H9 (cell line): ENCODE measurements at regions not wholly inside any gene's neighbourhood (a gene's known extent, or its start where the extent isn't known, plus 50 kb on each side); places are given as distances from the start of the nearest gene placed in this dataset.

ENCODE experiments used
- DNase-seq: peaks from one replicate; pipeline ENCODE4 v3.0.0-alpha.2; 2017
- H2AFZ ChIP-seq: one replicate; pipeline ENCODE4 v1.6.1; 2013; ENCODE audit warnings: mild to moderate bottlenecking, low read length, control low read depth, moderate library complexity
- H2AK5ac ChIP-seq: 2 replicates; pipeline ENCODE4 v1.6.1; 2013; ENCODE audit warnings: low read length, control low read depth, mixed read lengths; ENCODE audit not compliant: insufficient read length
- H2BK120ac ChIP-seq: one replicate; pipeline ENCODE4 v1.6.1; 2013; ENCODE audit warnings: low read depth, mild to moderate bottlenecking, low read length, control low read depth, inconsistent platforms; ENCODE audit not compliant: poor library complexity, severe bottlenecking
- H2BK12ac ChIP-seq: 2 replicates; pipeline ENCODE4 v1.6.1; 2013; ENCODE audit warnings: low read length, control low read depth, mixed read lengths, low read depth; ENCODE audit not compliant: insufficient read length
- H2BK15ac ChIP-seq: 2 replicates; pipeline ENCODE4 v1.6.1; 2013; ENCODE audit warnings: low read depth, low read length, control low read depth
- H2BK20ac ChIP-seq: one replicate; pipeline ENCODE4 v1.6.1; 2013; ENCODE audit warnings: low read depth, mild to moderate bottlenecking, low read length, control low read depth, inconsistent platforms; ENCODE audit not compliant: poor library complexity, severe bottlenecking
- H2BK5ac ChIP-seq: 2 replicates; pipeline ENCODE4 v1.6.1; 2013; ENCODE audit warnings: low read length, control low read depth, mixed read lengths; ENCODE audit not compliant: insufficient read length
- H3K14ac ChIP-seq: 2 replicates; pipeline ENCODE4 v1.6.1; 2013; ENCODE audit warnings: low read length, control low read depth; ENCODE audit not compliant: insufficient read depth
- H3K18ac ChIP-seq: 2 replicates; pipeline ENCODE4 v1.6.1; 2013; ENCODE audit warnings: low read depth, mild to moderate bottlenecking, mixed read lengths, low read length, control low read depth; ENCODE audit not compliant: insufficient read length
- H3K23ac ChIP-seq: 2 replicates; pipeline ENCODE4 v1.6.1; 2013; ENCODE audit warnings: low read length, control low read depth, mixed read lengths, low read depth; ENCODE audit not compliant: insufficient read length
- H3K23me2 ChIP-seq: 2 replicates; pipeline ENCODE4 v1.6.1; 2013; ENCODE audit warnings: low read depth, mild to moderate bottlenecking, mixed read lengths, low read length, control low read depth; ENCODE audit not compliant: insufficient read length, poor library complexity, severe bottlenecking
- H3K27ac ChIP-seq: 2 replicates; pipeline ENCODE4 v1.5.1; 2013; ENCODE audit warnings: low read length, control low read depth, mixed read lengths, low read depth; ENCODE audit not compliant: insufficient read length
- H3K27me3 ChIP-seq: 2 replicates; pipeline ENCODE4 v1.6.1; 2013; ENCODE audit warnings: low read length, control low read depth, inconsistent platforms; ENCODE audit not compliant: insufficient read depth
- H3K4ac ChIP-seq: 2 replicates; pipeline ENCODE4 v1.6.1; 2013; ENCODE audit warnings: low read depth, mild to moderate bottlenecking, control low read depth, inconsistent platforms, low read length, moderate library complexity
- H3K4me1 ChIP-seq: 2 replicates; pipeline ENCODE4 v1.6.1; 2013; ENCODE audit warnings: low read length, control low read depth, inconsistent platforms; ENCODE audit not compliant: insufficient read depth
- H3K4me2 ChIP-seq: 2 replicates; pipeline ENCODE4 v1.6.1; 2013; ENCODE audit warnings: low read length, control low read depth, mixed read lengths; ENCODE audit not compliant: insufficient read length, insufficient read depth
- H3K56ac ChIP-seq: 2 replicates; pipeline ENCODE4 v1.6.1; 2013; ENCODE audit warnings: low read depth, mild to moderate bottlenecking, mixed read lengths, low read length, control low read depth; ENCODE audit not compliant: insufficient read length
- H3K79me1 ChIP-seq: 2 replicates; pipeline ENCODE4 v1.6.1; 2013; ENCODE audit warnings: low read depth, mild to moderate bottlenecking, moderate library complexity, low read length, control low read depth, inconsistent platforms; ENCODE audit not compliant: insufficient read depth, poor library complexity, severe bottlenecking
- H3K79me2 ChIP-seq: 2 replicates; pipeline ENCODE4 v1.6.1; 2013; ENCODE audit warnings: low read length, control low read depth, inconsistent platforms; ENCODE audit not compliant: insufficient read depth
- H3K9ac ChIP-seq: 2 replicates; pipeline ENCODE4 v1.6.1; 2013; ENCODE audit warnings: low read length, control low read depth, mixed read lengths; ENCODE audit not compliant: insufficient read length; ENCODE audit errors: extremely low read depth
- H3K9me3 ChIP-seq: one replicate; pipeline ENCODE4 v1.6.1; 2013; ENCODE audit warnings: low read depth, low read length, inconsistent platforms; ENCODE audit not compliant: control insufficient read depth
- H3T11ph ChIP-seq: one replicate; pipeline ENCODE4 v1.6.1; 2013; ENCODE audit warnings: mild to moderate bottlenecking, low read length, control low read depth, inconsistent platforms
- H4K20me1 ChIP-seq: one replicate; pipeline ENCODE4 v1.6.1; 2013; ENCODE audit not compliant: control insufficient read depth, insufficient read length, insufficient read depth
- H4K5ac ChIP-seq: 2 replicates; pipeline ENCODE4 v1.6.1; 2013; ENCODE audit warnings: low read depth, mild to moderate bottlenecking, mixed read lengths, low read length, control low read depth; ENCODE audit not compliant: insufficient read length
- H4K8ac ChIP-seq: replicated peaks from 2 replicates; pipeline ENCODE4 v1.6.1; 2013; ENCODE audit warnings: low read length, control low read depth, mixed read lengths, low read depth; ENCODE audit not compliant: insufficient read length
- H4K91ac ChIP-seq: 2 replicates; pipeline ENCODE4 v1.6.1; 2013; ENCODE audit warnings: low read depth, mild to moderate bottlenecking, moderate library complexity, mixed read lengths, low read length, control low read depth; ENCODE audit not compliant: insufficient read length
- H3K27ac Mint-ChIP-seq, 3 experiments: 2 replicates in 2 of 3; 3 replicates in 1 of 3; pipeline ENCODE4 v1.8.0; 2020 to 2021; ENCODE audit warnings: mixed read lengths in 3 of 3, mild to moderate bottlenecking in 1 of 3, moderate library complexity in 1 of 3
- H3K27me3 Mint-ChIP-seq: 2 replicates; pipeline ENCODE4 v1.8.0; 2021; ENCODE audit warnings: low read depth, mild to moderate bottlenecking, moderate library complexity, mixed read lengths
- H3K36me3 Mint-ChIP-seq, 3 experiments: 2 replicates in 2 of 3; 3 replicates in 1 of 3; pipeline ENCODE4 v1.8.0; 2020 to 2021; ENCODE audit warnings: low read depth in 3 of 3, mixed read lengths in 3 of 3; ENCODE audit not compliant: insufficient read depth in 1 of 3
- H3K4me1 Mint-ChIP-seq, 2 experiments: 2 replicates each; pipeline ENCODE4 v1.8.0; 2020; ENCODE audit warnings: mixed read lengths in 2 of 2
- H3K4me3 Mint-ChIP-seq, 2 experiments: 2 replicates in 1 of 2; 3 replicates in 1 of 2; pipeline ENCODE4 v1.8.0; 2020 to 2021; ENCODE audit warnings: mild to moderate bottlenecking in 2 of 2, mixed read lengths in 2 of 2, moderate library complexity in 1 of 2
- H3K9me3 Mint-ChIP-seq, 2 experiments: 2 replicates in 1 of 2; 3 replicates in 1 of 2; pipeline ENCODE4 v1.8.0; 2020; ENCODE audit warnings: mild to moderate bottlenecking in 2 of 2, mixed read lengths in 2 of 2, moderate library complexity in 1 of 2
- WGBS: extraction: QIAGEN DNeasy Blood & Tissue Kit; methylation state at CpG from one replicate; pipeline ENCODE4 v1.1.7; 2013; ENCODE audit warnings: missing lambda C conversion rate, low lambda C conversion rate, mixed read lengths; ENCODE audit not compliant: insufficient read length; ENCODE audit errors: extremely low coverage; 5-methylcytosine and 5-hydroxymethylcytosine counted together
- TF ChIP-seq, protein P1 (sequence below): fragments of 200-600 bp; sonication (generic); conservative IDR thresholded peaks from 3 replicates; pipeline ENCODE4 v1.8.0; 2021; ENCODE audit warnings: antibody characterized with exemption, mild to moderate bottlenecking

DNA sequence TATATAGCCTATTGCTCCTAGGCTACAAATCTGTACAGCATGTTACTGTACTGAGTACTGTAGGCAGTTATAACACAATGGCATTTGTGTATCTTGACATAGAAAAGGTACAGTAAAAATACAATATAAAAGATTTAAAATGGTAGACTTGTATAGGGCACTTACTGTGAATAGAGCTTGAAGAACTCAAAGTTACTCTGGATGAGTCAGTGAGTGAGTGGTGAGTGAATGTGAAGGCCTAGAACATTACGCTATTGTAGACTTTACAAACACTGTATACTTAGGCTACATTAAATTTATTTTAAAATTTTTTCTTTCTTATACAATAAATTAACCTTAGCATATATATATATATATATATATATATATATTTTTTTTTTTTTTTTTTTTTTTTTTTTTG, 140.0 kb upstream of the UBE2E1 start:
- no peak overlapping the region for H3K18ac ChIP-seq
- no peak overlapping the region for H4K8ac ChIP-seq
- no peaks in the 10 kb centered on the region for H3K9me3 ChIP-seq
- H2BK15ac ChIP-seq = no peak overlapping the region
- H4K91ac ChIP-seq = no peak overlapping the region
- H2BK120ac ChIP-seq = no peak overlapping the region
- no peak overlapping the region for H3K56ac ChIP-seq
- H3K9ac ChIP-seq = no peak overlapping the region
- H3K79me1 ChIP-seq = no peaks in the 10 kb centered on the region
- H3K14ac ChIP-seq = no peak overlapping the region
- peaks cover 2% of the 10 kb centered on the region; the same call in 1 of the 2 replicates for H3K4me1 ChIP-seq
- H3K4me2 ChIP-seq = no peak overlapping the region
- no peaks in the 10 kb centered on the region for H4K20me1 ChIP-seq
- Mint-ChIP-seq H3K9me3 (no peaks in the 10 kb centered on the region), H3K4me1 (peaks cover 7% of the 10 kb centered on the region in 2 experiments), H3K36me3 (no peaks in the 10 kb centered on the region), H3K4me3 (no peak overlapping the region), H3K27ac (no peak overlapping the region), H3K27me3 (no peaks in the 10 kb centered on the region)
- H3K79me2 ChIP-seq = no peaks in the 10 kb centered on the region; the same call in 1 of the 2 replicates
- H2BK5ac ChIP-seq = no peak overlapping the region
- H2BK12ac ChIP-seq = no peak overlapping the region
- DNase-seq = no peak
- no CpG with 5 or more reads among the region's 1 CpG for WGBS
- no peak overlapping the region for H3K4ac ChIP-seq
- no peak overlapping the region for H3K23ac ChIP-seq
- H3T11ph ChIP-seq = no peak overlapping the region
- no peaks in the 10 kb centered on the region for H3K27me3 ChIP-seq
- H3K27ac ChIP-seq = no peak overlapping the region
- no peak overlapping the region for H4K5ac ChIP-seq
- H2AK5ac ChIP-seq = no peak overlapping the region
- H3K23me2 ChIP-seq = peaks cover 3% of the 10 kb centered on the region
- H2AFZ ChIP-seq = no peak overlapping the region
- TF ChIP-seq, protein P1, sequence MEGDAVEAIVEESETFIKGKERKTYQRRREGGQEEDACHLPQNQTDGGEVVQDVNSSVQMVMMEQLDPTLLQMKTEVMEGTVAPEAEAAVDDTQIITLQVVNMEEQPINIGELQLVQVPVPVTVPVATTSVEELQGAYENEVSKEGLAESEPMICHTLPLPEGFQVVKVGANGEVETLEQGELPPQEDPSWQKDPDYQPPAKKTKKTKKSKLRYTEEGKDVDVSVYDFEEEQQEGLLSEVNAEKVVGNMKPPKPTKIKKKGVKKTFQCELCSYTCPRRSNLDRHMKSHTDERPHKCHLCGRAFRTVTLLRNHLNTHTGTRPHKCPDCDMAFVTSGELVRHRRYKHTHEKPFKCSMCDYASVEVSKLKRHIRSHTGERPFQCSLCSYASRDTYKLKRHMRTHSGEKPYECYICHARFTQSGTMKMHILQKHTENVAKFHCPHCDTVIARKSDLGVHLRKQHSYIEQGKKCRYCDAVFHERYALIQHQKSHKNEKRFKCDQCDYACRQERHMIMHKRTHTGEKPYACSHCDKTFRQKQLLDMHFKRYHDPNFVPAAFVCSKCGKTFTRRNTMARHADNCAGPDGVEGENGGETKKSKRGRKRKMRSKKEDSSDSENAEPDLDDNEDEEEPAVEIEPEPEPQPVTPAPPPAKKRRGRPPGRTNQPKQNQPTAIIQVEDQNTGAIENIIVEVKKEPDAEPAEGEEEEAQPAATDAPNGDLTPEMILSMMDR = no peak
- H2BK20ac ChIP-seq = no peak overlapping the region
